GM12878 (cell line): ENCODE measurements at regions not wholly inside any gene's neighbourhood (a gene's known extent, or its start where the extent isn't known, plus 50 kb on each side); places are given as distances from the start of the nearest gene placed in this dataset.

ENCODE experiments used
- ATAC-seq: fragments of 200-7000 bp; cut with Tn5 transposase; 3 replicates; pipeline ENCODE4 v1.9.1; 2020; ENCODE audit warnings: mild to moderate bottlenecking, moderate library complexity
- BruUV-seq: library from RNA; stranded (reverse); fragments of 400-500 nt; replicated peaks from 2 replicates; lab custom pipeline; 2021; lab: Mats Ljungman, UMichigan
- CTCF ChIA-PET: fragments of 300-600 bp; sonication (Branson Sonifier 250); formaldehyde crosslinking; extraction: SDS; loops from one replicate; lab custom pipeline; 2021; ENCODE audit warnings: inconsistent platforms; lab: Yijun Ruan, JAX
- POLR2A ChIA-PET: fragments of 350-600 bp; formaldehyde crosslinking; extraction: SDS; loops from one replicate; lab custom pipeline; 2021; ENCODE audit warnings: inconsistent platforms; lab: Charles Lee
- RAD21 ChIA-PET: fragments of 300-600 bp; sonication (Branson Sonifier 250); formaldehyde crosslinking; loops from one replicate; lab custom pipeline; 2023; ENCODE audit warnings: antibody characterized with exemption; ENCODE audit not compliant: unreplicated experiment; lab: Charles Lee
- SMC1A ChIA-PET: fragments of 300-600 bp; sonication (Branson Sonifier 250); formaldehyde crosslinking; loops from one replicate; lab custom pipeline; 2023; ENCODE audit not compliant: unreplicated experiment, uncharacterized antibody; lab: Charles Lee
- DNase-seq: peaks from one replicate; pipeline ENCODE4 v3.0.0-alpha.2; 2011; ENCODE audit warnings: low read depth, low spot score
- FAIRE-seq: peaks from 3 replicates; lab custom pipeline; 2011; peaks lifted over from hg19 to GRCh38; lab: Jason Lieb, UNC
- H2AFZ ChIP-seq: 2 replicates; pipeline ENCODE4 v1.6.0; 2011; ENCODE audit warnings: low read depth, low read length, control low read depth; ENCODE audit not compliant: control insufficient read depth
- H3K27ac ChIP-seq: 2 replicates; pipeline ENCODE4 v1.5.1; 2011; ENCODE audit warnings: control low read depth; ENCODE audit not compliant: control insufficient read depth, insufficient read depth
- H3K27me3 ChIP-seq, 2 experiments: replicated peaks in 1 of 2; 2 replicates each; pipeline versions ENCODE4 v1.6.0 to v1.6.1; 2011; ENCODE audit warnings: low read length in 1 of 2; ENCODE audit not compliant: control insufficient read depth in 2 of 2, insufficient read depth in 2 of 2
- H3K36me3 ChIP-seq, 2 experiments: 2 replicates each; pipeline ENCODE4 v1.5.1; 2011; ENCODE audit warnings: low read length in 1 of 2; ENCODE audit not compliant: control insufficient read depth in 2 of 2, insufficient read depth in 2 of 2
- H3K4me1 ChIP-seq: 2 replicates; pipeline ENCODE4 v1.6.1; 2011; ENCODE audit warnings: mild to moderate bottlenecking, low read length, moderate library complexity, mixed read lengths; ENCODE audit not compliant: control insufficient read depth, insufficient read depth
- H3K4me2 ChIP-seq: 2 replicates; pipeline ENCODE4 v1.6.0; 2011; ENCODE audit warnings: control low read depth; ENCODE audit not compliant: control insufficient read depth, insufficient read depth
- H3K4me3 ChIP-seq: fragments of 200-600 bp; sonication (generic); 2 replicates; pipeline ENCODE4 v1.5.1; 2016
- H3K79me2 ChIP-seq: 2 replicates; pipeline ENCODE4 v1.6.0; 2011; ENCODE audit warnings: low read length; ENCODE audit not compliant: control insufficient read depth, insufficient read depth
- H3K9ac ChIP-seq: 2 replicates; pipeline ENCODE4 v1.8.0; 2011; ENCODE audit warnings: low read length, control low read depth, mixed read lengths; ENCODE audit not compliant: control insufficient read depth, insufficient read depth
- H3K9me3 ChIP-seq: replicated peaks from 3 replicates; pipeline ENCODE4 v1.5.1; 2011; ENCODE audit warnings: mild to moderate bottlenecking, low read length; ENCODE audit not compliant: control insufficient read depth, insufficient read depth
- H4K20me1 ChIP-seq: 2 replicates; pipeline ENCODE4 v1.6.0; 2011; ENCODE audit not compliant: control insufficient read depth, insufficient read depth
- CBX5 ChIP-seq: sonication (generic); IDR thresholded peaks from 2 replicates; pipeline ENCODE4 v1.6.1; 2016; ENCODE audit warnings: low read depth, moderate library complexity, mild to moderate bottlenecking, inconsistent platforms
- EED ChIP-seq: sonication (generic); IDR thresholded peaks from 2 replicates; pipeline ENCODE4 v1.6.1; 2016; ENCODE audit warnings: antibody characterized with exemption, low read depth
- WGBS: methylation state at CpG from one replicate; pipeline ENCODE4 v1.1.6; 2016; ENCODE audit warnings: low lambda C conversion rate; ENCODE audit not compliant: insufficient replicate concordance, insufficient coverage; ENCODE audit errors: missing lambda C conversion rate; 5-methylcytosine and 5-hydroxymethylcytosine counted together
- in situ Hi-C: fragments of 300-500 bp; cut with MboI; formaldehyde crosslinking; loops from 9 replicates; pipeline ENCODE4 v1.14.3; 2018; ENCODE audit warnings: mixed read lengths
- intact Hi-C: fragments of 100-400 bp; cut with micrococcal nuclease; formaldehyde crosslinking; loops from one replicate; pipeline ENCODE4 v1.14.2; 2022; ENCODE audit not compliant: unreplicated experiment
- TF ChIP-seq, protein P1 (sequence below): IDR thresholded peaks from 2 replicates; pipeline ENCODE4 v1.6.1; 2012; ENCODE audit warnings: low read depth, low read length, improper control_type of control experiment
- TF ChIP-seq, protein P2 (sequence below): fragments of 150-350 bp; IDR thresholded peaks from 2 replicates; pipeline ENCODE4 v1.6.1; 2016; ENCODE audit warnings: low read depth, low read length

DNA sequence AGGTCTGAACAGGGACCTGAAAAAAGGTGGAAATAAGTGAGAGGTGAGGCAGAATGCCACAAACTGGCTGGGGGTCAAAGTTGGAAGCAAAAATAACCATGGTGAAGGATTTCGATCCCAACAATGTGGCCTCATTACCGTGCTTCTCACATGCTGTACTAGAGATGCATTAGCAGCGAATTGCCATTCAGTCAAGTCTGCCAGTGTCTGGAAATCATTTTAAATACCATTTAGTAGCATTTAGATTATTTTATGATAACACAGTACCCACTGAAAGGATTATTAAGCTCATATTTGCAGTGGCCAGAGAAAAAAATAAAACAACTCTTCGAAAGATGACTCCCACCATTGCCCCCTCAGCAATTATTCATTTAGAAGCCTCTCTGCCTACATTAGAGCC is 294.6 kb upstream of the SLC24A2 start:
- Histone ChIP-seq H3K36me3 (no peaks in the 10 kb centered on the region), H4K20me1 (no peaks in the 10 kb centered on the region), H3K4me1 (no peaks in the 10 kb centered on the region), H3K27ac (no peak overlapping the region), H3K79me2 (no peaks in the 10 kb centered on the region), H3K27me3 (no peaks in the 10 kb centered on the region), H3K9me3 (no peaks in the 10 kb centered on the region), H3K4me2 (no peak overlapping the region), H3K4me3 (no peak overlapping the region), H3K9ac (no peak overlapping the region), H2AFZ (no peak overlapping the region)
- ATAC-seq, result no peak
- intact Hi-C loops, result no loop called here
- 56% methylated on average over 4 of the region's 4 CpGs for WGBS
- RAD21 ChIA-PET, result no interaction called here
- no peak for DNase-seq
- no TSS peak for BruUV-seq
- no peak for FAIRE-seq
- SMC1A ChIA-PET, result no interaction called here
- no peak for TF ChIP-seq EED
- TF ChIP-seq CBX5, result no peak
- TF ChIP-seq, protein P1, sequence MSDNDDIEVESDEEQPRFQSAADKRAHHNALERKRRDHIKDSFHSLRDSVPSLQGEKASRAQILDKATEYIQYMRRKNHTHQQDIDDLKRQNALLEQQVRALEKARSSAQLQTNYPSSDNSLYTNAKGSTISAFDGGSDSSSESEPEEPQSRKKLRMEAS, result no peak
- TF ChIP-seq, protein P2, sequence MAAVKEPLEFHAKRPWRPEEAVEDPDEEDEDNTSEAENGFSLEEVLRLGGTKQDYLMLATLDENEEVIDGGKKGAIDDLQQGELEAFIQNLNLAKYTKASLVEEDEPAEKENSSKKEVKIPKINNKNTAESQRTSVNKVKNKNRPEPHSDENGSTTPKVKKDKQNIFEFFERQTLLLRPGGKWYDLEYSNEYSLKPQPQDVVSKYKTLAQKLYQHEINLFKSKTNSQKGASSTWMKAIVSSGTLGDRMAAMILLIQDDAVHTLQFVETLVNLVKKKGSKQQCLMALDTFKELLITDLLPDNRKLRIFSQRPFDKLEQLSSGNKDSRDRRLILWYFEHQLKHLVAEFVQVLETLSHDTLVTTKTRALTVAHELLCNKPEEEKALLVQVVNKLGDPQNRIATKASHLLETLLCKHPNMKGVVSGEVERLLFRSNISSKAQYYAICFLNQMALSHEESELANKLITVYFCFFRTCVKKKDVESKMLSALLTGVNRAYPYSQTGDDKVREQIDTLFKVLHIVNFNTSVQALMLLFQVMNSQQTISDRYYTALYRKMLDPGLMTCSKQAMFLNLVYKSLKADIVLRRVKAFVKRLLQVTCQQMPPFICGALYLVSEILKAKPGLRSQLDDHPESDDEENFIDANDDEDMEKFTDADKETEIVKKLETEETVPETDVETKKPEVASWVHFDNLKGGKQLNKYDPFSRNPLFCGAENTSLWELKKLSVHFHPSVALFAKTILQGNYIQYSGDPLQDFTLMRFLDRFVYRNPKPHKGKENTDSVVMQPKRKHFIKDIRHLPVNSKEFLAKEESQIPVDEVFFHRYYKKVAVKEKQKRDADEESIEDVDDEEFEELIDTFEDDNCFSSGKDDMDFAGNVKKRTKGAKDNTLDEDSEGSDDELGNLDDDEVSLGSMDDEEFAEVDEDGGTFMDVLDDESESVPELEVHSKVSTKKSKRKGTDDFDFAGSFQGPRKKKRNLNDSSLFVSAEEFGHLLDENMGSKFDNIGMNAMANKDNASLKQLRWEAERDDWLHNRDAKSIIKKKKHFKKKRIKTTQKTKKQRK, result no peak
- POLR2A ChIA-PET, result no interaction called here
- in situ Hi-C loops, result loop anchor here (10.0 kb wide), 1 partner anchor 59 kb away; no protein-coding TSS in a partner anchor
- CTCF ChIA-PET, result interaction anchor here (1.6 kb wide), 1 partner anchor 16 kb away, joined by 5 read pairs; no protein-coding TSS in a partner anchor
